ENCODE measurements at regions not wholly inside any gene's neighbourhood (a gene's known extent, or its start where the extent isn't known, plus 50 kb on each side); places are given as distances from the start of the nearest gene placed in this dataset.

DNA sequence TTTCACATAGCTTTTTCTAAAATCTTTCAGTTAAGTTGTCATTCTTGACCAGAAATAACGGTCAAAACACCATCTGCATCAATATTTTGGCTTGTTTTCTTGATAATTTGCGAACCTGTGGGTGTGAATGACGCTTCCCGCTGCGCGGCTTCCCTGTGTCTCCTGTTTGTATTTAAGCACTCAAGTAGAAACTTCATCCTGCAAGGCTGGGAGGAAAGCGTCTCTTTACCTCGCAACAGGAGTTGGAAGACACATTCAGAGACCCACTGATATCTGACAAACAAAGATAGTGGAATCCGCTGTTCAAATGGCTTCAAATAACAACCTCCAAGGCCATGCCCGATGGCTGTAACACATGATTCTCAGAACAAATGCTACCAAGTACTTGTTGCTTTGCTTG lies 704.9 kb downstream of the DCDC2C start:
- DNase-seq, result no peak

DNA sequence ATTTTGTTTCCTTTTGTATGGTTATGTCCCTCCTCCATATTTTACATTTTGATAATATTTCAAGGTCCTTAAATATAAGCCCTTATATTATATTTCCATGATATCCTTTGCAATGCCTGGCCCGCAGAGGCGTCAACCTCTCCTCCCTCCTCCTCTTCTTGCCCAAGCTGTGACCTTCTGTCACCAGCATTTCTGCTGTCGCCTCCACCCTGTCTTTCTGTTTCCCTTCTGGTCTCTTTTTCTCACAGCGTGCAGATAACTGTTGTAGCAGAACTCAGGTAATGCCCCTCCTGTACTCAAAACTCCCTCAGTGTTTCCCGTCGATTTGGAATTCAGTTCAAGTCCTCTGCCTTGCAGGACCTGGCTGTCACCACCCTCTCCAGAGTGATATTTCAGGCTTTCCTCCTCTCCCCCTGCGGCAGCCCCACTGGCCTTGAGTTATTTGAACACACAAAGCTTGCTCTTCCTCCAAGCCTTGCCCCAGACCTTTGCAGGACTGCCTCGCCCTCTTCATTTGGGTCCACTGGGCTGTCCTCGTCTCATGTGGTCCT lies 709.3 kb downstream of the DCDC2C start:
- DNase-seq, result no peak

GRCh38 chr2:4415171-4415570 lies 711.8 kb downstream of the DCDC2C start:
- DNase-seq, result no peak

DNA sequence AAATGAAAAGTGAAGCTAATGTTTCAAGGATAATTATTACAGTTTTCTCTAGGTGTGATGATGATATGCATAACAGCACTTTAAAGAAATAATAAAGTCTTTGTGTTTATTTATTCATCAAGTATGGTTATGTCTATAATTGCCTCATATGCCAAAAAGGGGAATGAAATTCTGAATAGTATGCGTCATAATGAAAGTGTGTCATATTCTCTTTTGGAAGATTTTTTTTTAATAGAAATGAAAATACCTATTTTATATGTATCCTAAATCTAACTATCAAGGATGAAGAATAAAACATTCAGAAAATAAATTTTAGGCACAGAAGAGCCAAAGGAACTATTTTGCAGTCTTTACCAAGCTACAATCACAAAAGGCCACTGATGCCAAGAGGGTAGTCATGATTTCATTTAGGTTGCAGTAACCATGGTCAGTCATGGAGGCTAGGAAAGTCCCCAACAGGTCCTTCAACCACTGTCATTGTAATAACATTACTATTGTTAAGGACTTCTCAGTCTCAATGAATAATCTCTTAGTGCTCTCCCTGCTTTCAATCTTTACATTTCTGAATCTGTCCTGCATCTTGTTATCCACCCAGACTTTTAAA lies 712.5 kb downstream of the DCDC2C start:
- DNase-seq, result no peak

DNA sequence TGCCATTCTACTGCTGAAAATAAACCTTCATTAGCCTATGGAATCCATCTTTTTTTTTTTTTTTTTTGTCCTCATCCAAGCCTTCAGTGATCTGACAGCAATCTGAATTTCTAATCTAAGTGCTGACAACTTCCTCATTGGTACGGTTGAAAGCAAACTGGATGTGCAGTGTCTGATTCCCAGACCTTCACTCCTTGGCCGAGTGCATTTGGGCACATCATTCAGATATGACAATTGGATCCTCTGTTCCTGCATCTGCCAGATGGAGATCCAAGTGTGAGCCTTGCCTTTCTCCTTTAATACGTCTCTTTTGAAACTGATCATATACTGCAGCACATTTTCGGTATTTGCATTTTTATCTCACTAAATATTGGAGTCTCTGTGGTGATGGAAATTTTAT lies 713.1 kb downstream of the DCDC2C start:
- DNase-seq, result no peak

DNA sequence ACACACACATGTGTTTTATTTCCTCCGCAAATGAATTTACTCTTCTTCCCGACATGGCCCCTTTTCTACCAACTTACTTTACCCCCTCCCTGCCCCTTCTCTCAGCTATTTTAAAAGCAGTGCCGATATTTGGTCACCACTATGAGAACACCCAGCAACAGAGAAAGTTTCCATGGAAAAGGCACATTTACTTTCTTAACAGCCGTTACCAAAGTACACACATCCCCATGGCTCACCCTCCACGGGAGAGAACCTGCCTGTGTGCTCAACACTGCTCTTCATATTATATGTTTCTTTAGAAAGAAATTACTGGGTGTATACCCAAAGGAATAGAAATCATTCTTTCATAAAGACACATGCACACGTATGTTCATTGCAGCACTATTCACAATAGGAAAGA lies 714.4 kb downstream of the DCDC2C start:
- no peak for DNase-seq

- DNase-seq, result no peak
These were observed 716.7 kb downstream of the DCDC2C start for GRCh38 chr2:4420032-4420431.

DNA sequence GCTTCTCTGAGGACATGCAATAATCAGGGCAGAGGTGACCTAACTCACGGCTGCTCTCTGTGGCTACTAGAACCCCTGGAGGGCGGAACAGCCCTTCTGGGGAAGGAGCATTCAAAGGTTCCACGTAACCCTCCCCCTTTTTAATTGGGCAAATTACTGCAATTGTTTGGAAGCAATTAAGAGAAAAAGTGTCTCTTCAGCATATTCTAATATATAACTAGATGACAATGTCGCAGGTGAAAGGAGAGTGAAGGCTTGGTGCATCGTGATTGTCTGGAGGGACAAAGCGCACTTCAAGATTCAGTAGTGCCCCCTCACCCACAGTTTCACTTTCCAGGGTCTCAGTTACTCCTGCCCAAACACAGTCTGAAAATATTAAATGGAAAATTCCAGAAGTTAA lies 720.8 kb downstream of the DCDC2C start:
- DNase-seq, result no peak

- no peak for DNase-seq
These were observed 723.7 kb downstream of the DCDC2C start for GRCh38 chr2:4427083-4427482.

DNA sequence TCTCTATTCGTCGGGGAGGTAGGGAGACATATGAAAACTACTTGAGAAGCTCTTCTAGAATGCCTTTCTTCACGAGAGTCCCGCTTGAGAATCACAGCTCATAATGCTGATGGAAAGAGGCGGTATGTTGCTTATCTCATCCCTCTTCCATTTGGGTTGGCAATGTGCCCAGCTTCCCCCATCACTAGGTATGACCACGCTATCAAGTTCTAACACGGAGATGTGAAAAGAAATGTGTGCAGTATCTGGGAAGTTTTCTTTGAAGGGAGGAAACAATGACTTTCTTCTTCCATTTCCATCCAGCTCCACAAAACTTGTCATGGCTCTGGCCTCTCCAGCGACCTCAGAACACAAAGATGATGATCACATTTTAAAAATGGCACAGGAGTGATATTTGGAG lies 742.4 kb downstream of the DCDC2C start:
- DNase-seq, result no peak

DNA sequence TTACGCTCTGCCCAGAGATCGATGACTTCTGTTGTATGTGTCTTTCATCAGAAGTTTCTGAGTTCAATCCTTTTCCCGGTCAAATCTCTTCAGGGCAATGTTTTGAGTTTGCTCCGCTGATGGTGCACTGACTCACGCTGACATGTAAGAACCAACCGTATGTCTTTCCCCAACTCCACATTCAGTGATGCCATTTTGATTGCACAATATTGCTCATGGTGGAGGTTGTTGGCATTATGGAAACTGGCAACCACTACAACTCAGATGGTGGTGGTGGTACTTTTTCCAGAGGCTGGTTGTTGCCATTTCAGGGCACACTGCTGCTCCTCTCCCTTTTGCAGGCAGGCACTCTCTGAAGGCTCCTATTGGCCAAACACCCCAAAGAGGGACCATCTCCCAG lies 751.5 kb downstream of the DCDC2C start:
- no peak for DNase-seq

DNA sequence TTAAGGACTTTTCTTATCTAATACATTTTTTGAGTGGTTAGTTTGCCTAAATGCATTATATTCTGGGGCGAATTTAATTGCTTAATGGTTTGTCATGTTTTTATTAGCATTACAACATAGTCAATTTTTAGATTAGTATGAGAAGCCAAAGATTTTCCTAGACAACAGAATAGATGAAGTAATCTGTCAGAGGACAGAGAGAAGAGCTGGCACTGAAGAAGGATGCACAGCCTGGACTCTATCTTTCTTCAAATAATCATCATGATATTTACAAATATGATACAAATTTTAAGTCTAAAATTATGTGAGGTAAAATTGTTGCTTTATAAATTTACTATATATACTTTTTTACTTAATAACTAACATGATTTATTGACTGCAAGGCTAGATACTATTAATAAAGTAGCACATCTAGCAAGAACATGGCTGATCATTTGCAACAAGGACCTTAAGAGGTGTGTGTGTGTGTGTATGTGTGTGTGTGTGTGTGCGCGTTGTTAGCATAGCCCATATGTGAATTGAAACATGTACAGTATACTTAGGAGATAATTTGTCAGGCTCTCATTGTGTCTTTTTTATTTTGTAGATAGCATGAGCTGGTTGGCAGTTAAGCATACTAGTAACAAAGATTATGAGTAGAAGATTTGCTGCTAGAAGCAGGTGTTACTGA lies 752.2 kb downstream of the DCDC2C start:
- DNase-seq, result no peak

- DNase-seq, result no peak
These were observed 761.4 kb downstream of the DCDC2C start for GRCh38 chr2:4464634-4465266.

- no peak for DNase-seq
These were observed 762.3 kb downstream of the DCDC2C start for GRCh38 chr2:4465671-4466070.

- no peak for DNase-seq
These were observed 772.2 kb downstream of the DCDC2C start for GRCh38 chr2:4475618-4476017.

- DNase-seq, result no peak
These were observed 779.7 kb downstream of the DCDC2C start for GRCh38 chr2:4483050-4483449.

GRCh38 chr2:4486971-4487370 lies 783.6 kb downstream of the DCDC2C start:
- DNase-seq, result no peak

DNA sequence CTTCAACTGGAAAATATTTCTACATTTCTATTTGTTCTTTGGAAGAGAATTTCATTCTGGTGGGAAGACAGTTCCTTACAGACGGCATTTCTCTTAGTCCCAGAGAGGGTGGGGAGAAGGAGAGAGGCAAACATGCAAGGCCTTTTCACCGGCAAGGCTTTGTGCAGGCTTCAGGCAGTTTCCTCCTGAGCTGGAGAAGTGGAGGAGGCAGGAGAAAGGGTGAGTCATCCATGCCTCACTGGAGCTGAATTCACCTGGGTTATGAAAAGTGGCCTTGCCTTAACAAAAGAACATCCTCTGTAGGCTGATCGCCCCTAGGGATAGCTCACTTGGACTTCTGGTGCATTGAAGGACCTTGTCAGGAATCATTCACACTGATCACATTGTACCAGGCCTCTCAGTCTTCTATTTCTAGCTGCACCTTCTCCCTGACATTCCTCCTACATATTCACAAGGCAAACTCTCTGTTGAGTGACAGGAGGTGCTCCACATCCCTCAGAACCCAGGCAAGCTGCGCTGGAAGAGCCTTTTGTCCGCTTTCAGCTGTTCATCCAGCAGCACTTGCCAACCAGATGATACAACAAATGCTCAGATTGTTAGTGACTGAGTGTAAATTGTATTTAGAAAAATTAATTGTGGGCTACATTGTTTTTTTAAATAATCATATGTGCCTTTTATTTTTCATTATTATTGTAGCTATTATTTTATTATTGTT lies 796.1 kb downstream of the DCDC2C start:
- DNase-seq, result no peak

DNA sequence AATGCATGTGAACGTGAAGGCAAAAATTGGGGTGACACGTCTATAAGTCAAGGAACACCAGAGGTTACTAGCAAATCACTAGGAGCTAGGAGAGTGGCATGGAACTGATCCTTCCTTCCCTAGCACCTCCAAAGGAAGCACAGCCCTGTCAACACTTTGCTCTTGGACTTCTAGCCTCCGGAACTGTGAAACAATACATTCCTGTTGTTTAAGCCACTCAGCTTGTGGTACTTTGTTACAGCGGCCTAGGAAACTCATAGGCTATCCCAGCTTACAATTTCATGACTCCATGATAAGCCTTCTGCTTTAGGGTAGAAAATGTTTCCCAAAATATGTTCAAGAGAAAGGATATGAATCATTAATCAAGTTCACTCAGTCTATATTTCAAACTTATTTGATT lies 798.1 kb downstream of the DCDC2C start:
- DNase-seq, result no peak

GRCh38 chr2:4502230-4502843 lies 799.0 kb downstream of the DCDC2C start:
- no peak for DNase-seq

DNA sequence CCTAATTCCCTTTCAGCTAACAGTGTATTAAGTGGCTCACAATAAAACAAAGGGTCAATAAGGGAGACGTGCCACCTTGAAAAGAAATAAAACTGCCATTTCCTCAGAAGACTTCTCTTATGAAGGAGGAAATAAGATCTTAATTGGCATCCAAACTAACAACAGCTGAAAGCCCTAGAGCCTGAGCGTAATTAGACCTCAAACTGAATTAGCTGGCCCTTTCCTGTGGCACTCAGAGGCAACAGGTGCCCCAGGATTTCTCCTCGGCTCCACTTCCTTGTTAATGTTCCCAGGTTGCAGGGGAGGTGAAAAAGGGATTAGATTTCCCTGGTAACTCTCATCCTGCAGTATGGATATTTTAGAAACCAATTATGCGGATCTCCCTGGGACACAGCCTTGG lies 804.3 kb downstream of the DCDC2C start:
- no peak for DNase-seq

- DNase-seq, result no peak
These were observed 812.7 kb downstream of the DCDC2C start for GRCh38 chr2:4515871-4516761.
